Activated CD4-positive, alpha-beta memory T cell treated with anti-CD3 and anti-CD28 coated beads, Interleukin-2, amount 10 ng/mL, durations not matched to agents 7 days and 5 days (primary cell): ENCODE measurements at regions not wholly inside any gene's neighbourhood (a gene's known extent, or its start where the extent isn't known, plus 50 kb on each side); places are given as distances from the start of the nearest gene placed in this dataset.

Source experiments
- CTCF ChIA-PET: fragments of 350-600 bp; sonication (Branson Sonifier 250); formaldehyde crosslinking; loops from one replicate; lab custom pipeline; 2021; ENCODE audit warnings: antibody characterized with exemption, inconsistent platforms; lab: Charles Lee
- POLR2A ChIA-PET: fragments of 350-600 bp; sonication (Branson Sonifier 250); formaldehyde crosslinking; loops from one replicate; lab custom pipeline; 2021; ENCODE audit warnings: antibody characterized with exemption; lab: Charles Lee
- DNase-seq: peaks from one replicate; pipeline ENCODE4 v3.0.0-alpha.2; 2020
- H3K27ac Mint-ChIP-seq: one replicate; pipeline ENCODE4 v1.8.0; 2021; ENCODE audit warnings: mild to moderate bottlenecking, mixed read lengths
- H3K27me3 Mint-ChIP-seq: one replicate; pipeline ENCODE4 v1.8.0; 2021; ENCODE audit warnings: mixed read lengths
- H3K36me3 Mint-ChIP-seq: one replicate; pipeline ENCODE4 v1.8.0; 2021; ENCODE audit warnings: low read depth, mixed read lengths
- H3K4me1 Mint-ChIP-seq: one replicate; pipeline ENCODE4 v1.8.0; 2021; ENCODE audit warnings: mixed read lengths
- H3K4me3 Mint-ChIP-seq: one replicate; pipeline ENCODE4 v1.8.0; 2021; ENCODE audit warnings: mild to moderate bottlenecking, mixed read lengths
- H3K9me3 Mint-ChIP-seq: one replicate; pipeline ENCODE4 v1.8.0; 2021; ENCODE audit warnings: mixed read lengths

- Mint-ChIP-seq H3K27me3 (no peaks in the 10 kb centered on the region), H3K4me3 (no peak overlapping the region), H3K4me1 (no peaks in the 10 kb centered on the region), H3K27ac (no peak overlapping the region), H3K36me3 (no peaks in the 10 kb centered on the region), H3K9me3 (no peaks in the 10 kb centered on the region)
- POLR2A ChIA-PET = no interaction called here
- CTCF ChIA-PET = no interaction called here
- no peak for DNase-seq
Observed at GRCh38 chr22:48445113-48445827, 1382.4 kb downstream of the BRD1 start.

GRCh38 chr22:48444320-48445112 is 1383.2 kb downstream of the BRD1 start:
- CTCF ChIA-PET = no interaction called here
- Mint-ChIP-seq H3K27ac (no peak overlapping the region), H3K4me1 (no peaks in the 10 kb centered on the region), H3K27me3 (no peaks in the 10 kb centered on the region), H3K4me3 (no peak overlapping the region), H3K9me3 (no peaks in the 10 kb centered on the region), H3K36me3 (no peaks in the 10 kb centered on the region)
- no peak for DNase-seq
- POLR2A ChIA-PET = no interaction called here

DNA sequence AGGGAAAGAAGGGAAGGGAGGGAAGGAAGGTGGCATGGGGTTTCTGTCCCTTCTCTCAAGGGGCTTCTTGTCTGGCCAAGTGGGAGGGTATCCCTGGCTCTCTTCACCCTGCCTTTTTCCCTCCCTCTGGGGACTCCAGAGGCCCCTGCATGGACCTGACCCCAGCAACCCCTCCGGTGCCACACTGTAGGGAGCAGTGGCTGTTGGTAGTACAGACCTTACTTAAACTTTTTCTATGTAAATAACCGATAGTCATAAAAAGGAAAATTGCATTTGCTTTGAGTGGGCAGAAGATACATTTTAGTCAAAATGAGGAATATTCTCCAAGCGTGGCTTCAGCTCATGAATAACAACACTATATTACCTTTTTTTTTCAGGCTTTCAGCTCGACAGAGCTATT is 1384.0 kb downstream of the BRD1 start:
- no peaks in the 10 kb centered on the region for H3K36me3 Mint-ChIP-seq
- no peak overlapping the region for H3K4me3 Mint-ChIP-seq
- H3K27ac Mint-ChIP-seq = no peak overlapping the region

DNA sequence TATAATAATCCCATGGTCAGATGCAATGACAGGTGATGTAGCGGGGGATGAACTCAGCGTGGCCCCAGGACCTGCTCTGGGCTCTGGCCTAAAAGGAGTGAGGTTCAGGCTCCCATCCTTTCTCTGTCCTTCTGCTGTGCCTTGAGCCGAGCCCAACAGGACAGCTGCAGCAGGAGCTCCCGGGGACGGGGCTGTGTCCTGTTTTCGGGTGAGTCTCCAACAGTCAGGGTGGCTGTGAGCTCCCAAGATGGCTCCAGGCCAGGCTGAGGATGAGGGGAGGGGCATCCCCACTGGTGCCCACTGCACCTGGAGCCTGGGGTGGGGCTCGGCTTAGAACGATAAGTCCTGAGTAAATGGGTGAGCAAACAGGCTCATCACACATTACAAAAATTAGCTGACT is 1385.0 kb downstream of the BRD1 start:
- CTCF ChIA-PET = no interaction called here
- no peaks in the 10 kb centered on the region for H3K36me3 Mint-ChIP-seq
- H3K27ac Mint-ChIP-seq = no peak overlapping the region
- H3K4me3 Mint-ChIP-seq = no peak overlapping the region
- no peaks in the 10 kb centered on the region for H3K27me3 Mint-ChIP-seq
- POLR2A ChIA-PET = no interaction called here
- DNase-seq = no peak
- no peaks in the 10 kb centered on the region for H3K9me3 Mint-ChIP-seq
- H3K4me1 Mint-ChIP-seq = no peaks in the 10 kb centered on the region

More for the DNA sequence above, 1384.0 kb downstream of the BRD1 start:
- no peaks in the 10 kb centered on the region for H3K27me3 Mint-ChIP-seq
- POLR2A ChIA-PET = no interaction called here
- DNase-seq = no peak
- H3K4me1 Mint-ChIP-seq = no peaks in the 10 kb centered on the region
- CTCF ChIA-PET = no interaction called here
- H3K9me3 Mint-ChIP-seq = no peaks in the 10 kb centered on the region

DNA sequence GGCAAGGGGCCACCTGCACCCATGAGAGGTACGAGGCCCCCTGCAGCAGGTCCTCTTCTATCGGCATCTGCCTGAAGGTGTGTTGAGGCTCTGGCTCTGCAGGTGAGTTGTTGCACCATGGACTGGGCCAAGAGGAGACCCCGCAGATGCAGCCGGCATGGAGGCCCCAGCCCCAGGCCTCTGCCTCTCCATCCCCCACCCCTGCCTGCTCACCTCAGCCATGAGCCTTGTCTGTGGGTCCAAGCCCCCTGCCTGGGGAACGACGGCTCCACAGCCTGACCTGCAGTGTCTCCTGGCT is 1386.2 kb downstream of the BRD1 start:
- no peak for DNase-seq
- H3K4me3 Mint-ChIP-seq = no peak overlapping the region
- no peaks in the 10 kb centered on the region for H3K27me3 Mint-ChIP-seq
- CTCF ChIA-PET = no interaction called here
- POLR2A ChIA-PET = no interaction called here
- no peaks in the 10 kb centered on the region for H3K36me3 Mint-ChIP-seq
- H3K9me3 Mint-ChIP-seq = no peaks in the 10 kb centered on the region
- no peak overlapping the region for H3K27ac Mint-ChIP-seq
- no peaks in the 10 kb centered on the region for H3K4me1 Mint-ChIP-seq

- H3K27ac Mint-ChIP-seq = no peak overlapping the region
- no peaks in the 10 kb centered on the region for H3K4me1 Mint-ChIP-seq
- no peak overlapping the region for H3K4me3 Mint-ChIP-seq
- POLR2A ChIA-PET = no interaction called here
- no peaks in the 10 kb centered on the region for H3K36me3 Mint-ChIP-seq
- CTCF ChIA-PET = no interaction called here
- no peak for DNase-seq
- no peaks in the 10 kb centered on the region for H3K27me3 Mint-ChIP-seq
- no peaks in the 10 kb centered on the region for H3K9me3 Mint-ChIP-seq
Observed at GRCh38 chr22:48440673-48441552, 1386.8 kb downstream of the BRD1 start.

GRCh38 chr22:48440176-48440575 is 1387.5 kb downstream of the BRD1 start:
- Mint-ChIP-seq H3K4me1 (no peaks in the 10 kb centered on the region), H3K27me3 (no peaks in the 10 kb centered on the region), H3K27ac (no peak overlapping the region), H3K36me3 (no peaks in the 10 kb centered on the region), H3K4me3 (no peak overlapping the region), H3K9me3 (no peaks in the 10 kb centered on the region)
- no peak for DNase-seq
- POLR2A ChIA-PET = no interaction called here
- CTCF ChIA-PET = no interaction called here

DNA sequence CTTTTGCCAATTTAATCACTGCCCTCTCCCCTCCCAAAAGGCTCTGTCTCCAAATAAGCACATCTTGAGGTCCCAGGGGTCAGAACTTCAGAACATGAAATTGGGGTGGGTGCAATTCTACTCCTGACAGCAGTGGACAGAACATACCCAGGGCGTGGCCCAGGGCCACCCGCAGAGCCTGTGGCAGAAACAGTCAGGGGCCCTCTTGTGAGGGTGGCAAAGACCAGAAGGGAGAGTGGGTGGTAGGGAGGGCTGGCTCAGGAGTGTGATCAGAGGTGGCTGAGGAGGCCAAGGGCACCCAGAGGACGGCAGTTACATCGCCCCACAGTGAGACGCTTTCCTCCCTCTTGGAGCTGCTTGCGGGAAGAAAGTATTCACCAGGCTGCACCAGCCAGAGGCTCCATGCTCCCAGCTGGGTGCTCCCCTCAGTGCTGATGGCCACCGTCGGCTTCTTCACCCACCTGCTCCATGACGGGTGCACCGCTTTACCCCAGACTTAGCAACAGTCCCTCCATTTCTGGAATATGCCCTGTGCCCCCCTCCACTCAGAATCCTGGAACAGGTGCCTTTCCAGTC is 1388.0 kb downstream of the BRD1 start:
- Mint-ChIP-seq H3K4me3 (no peak overlapping the region), H3K27me3 (no peaks in the 10 kb centered on the region), H3K27ac (no peak overlapping the region), H3K36me3 (no peaks in the 10 kb centered on the region), H3K9me3 (no peaks in the 10 kb centered on the region), H3K4me1 (no peaks in the 10 kb centered on the region)
- CTCF ChIA-PET = no interaction called here
- POLR2A ChIA-PET = no interaction called here
- no peak for DNase-seq

- Mint-ChIP-seq H3K36me3 (no peaks in the 10 kb centered on the region), H3K4me1 (no peaks in the 10 kb centered on the region), H3K27ac (no peak overlapping the region), H3K9me3 (no peaks in the 10 kb centered on the region), H3K4me3 (no peak overlapping the region), H3K27me3 (no peaks in the 10 kb centered on the region)
- ChIA-PET CTCF (no interaction called here), POLR2A (no interaction called here)
- no peak for DNase-seq
Observed at GRCh38 chr22:48438800-48439559, 1388.7 kb downstream of the BRD1 start.

GRCh38 chr22:48438096-48438495 is 1389.6 kb downstream of the BRD1 start:
- ChIA-PET POLR2A (no interaction called here), CTCF (no interaction called here)
- Mint-ChIP-seq H3K27me3 (no peaks in the 10 kb centered on the region), H3K27ac (no peak overlapping the region), H3K4me3 (no peak overlapping the region), H3K9me3 (no peaks in the 10 kb centered on the region), H3K36me3 (no peaks in the 10 kb centered on the region), H3K4me1 (no peaks in the 10 kb centered on the region)
- DNase-seq = no peak

DNA sequence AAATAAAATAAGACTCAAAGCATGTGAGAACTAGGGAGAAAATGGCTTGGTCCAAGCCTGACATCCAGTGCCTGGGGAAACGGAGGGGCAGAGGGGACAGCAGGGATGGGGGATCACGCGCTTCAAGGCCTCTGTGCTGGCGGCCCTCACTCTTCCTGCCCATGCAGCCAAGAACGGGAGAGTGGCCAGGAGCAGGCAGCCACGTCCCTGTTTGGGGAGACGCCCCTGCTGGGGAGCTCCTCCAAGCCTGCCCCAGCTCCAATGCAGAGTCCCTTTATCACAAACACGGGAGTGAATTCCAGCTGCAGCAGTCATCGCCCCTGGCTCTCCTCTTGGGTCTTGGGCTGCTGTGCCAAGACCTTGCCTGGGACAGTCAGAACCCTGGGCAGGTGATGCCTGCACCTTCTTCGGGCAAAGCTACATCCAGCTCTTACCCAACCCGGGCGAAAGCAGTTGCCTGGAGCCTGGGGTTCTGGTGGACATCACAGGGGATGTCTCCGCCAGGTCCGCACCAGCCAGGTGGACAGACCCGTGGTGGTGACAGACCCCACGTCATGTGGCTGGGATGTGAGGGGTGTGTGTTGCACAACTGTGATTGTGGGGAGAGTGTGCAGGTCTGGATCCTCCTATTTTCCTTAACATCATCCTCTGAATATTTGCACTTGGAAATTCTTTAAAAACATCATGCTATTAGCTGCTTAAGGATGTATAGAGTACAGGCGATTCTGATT is 1391.3 kb downstream of the BRD1 start:
- Mint-ChIP-seq H3K4me1 (no peaks in the 10 kb centered on the region), H3K27ac (no peak overlapping the region), H3K27me3 (no peaks in the 10 kb centered on the region), H3K9me3 (no peaks in the 10 kb centered on the region), H3K36me3 (no peaks in the 10 kb centered on the region), H3K4me3 (no peak overlapping the region)
- DNase-seq = no peak
- ChIA-PET CTCF (no interaction called here), POLR2A (no interaction called here)

DNA sequence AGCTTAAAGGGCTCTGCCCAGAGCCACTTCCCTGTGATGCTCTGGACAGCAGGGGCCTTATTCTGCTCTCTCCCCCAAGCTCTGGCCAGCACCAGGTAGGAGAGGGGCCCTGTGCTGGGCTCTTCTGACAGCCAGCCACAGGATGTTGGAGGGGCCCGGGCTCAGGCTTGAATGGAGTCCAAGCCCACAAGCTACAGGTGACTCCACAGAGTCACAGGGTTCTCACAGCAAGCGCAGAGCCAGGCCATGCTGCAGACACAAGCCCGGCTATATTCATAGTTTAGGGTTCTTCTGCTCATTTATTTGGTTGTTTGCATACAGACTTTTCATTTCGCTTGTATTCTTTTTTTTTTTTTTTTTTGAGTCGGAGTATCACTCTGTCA is 1392.8 kb downstream of the BRD1 start:
- Mint-ChIP-seq H3K4me3 (no peak overlapping the region), H3K27ac (no peak overlapping the region), H3K27me3 (no peaks in the 10 kb centered on the region), H3K9me3 (no peaks in the 10 kb centered on the region), H3K4me1 (no peaks in the 10 kb centered on the region), H3K36me3 (no peaks in the 10 kb centered on the region)
- POLR2A ChIA-PET = no interaction called here
- CTCF ChIA-PET = no interaction called here
- DNase-seq = no peak
